ENCODE measurements at regions not wholly inside any gene's neighbourhood (a gene's known extent, or its start where the extent isn't known, plus 50 kb on each side); places are given as distances from the start of the nearest gene placed in this dataset.
A peak's percentile ranks its signal among the peaks of the same experiment; 100 is the strongest.

GRCh38 chr6:14739827-14740226 is 506.0 kb upstream of the JARID2 start:
- H3K27ac ChIP-seq = no peak overlapping the region
- H3K9me3 ChIP-seq (ENCODE audit: low read depth) = no peaks in the 10 kb centered on the region
- H3K9me2 ChIP-seq (replicated peaks; ENCODE audit: insufficient read depth) = no peaks in the 10 kb centered on the region
- no peak for DNase-seq (ENCODE audit: low spot score)
- H3K27me3 ChIP-seq = no peaks in the 10 kb centered on the region
- WGBS (ENCODE audit: low lambda C conversion rate, missing lambda C conversion rate) = 95% methylated on average over 6 of the region's 7 CpGs
- no peaks in the 10 kb centered on the region for H3K79me2 ChIP-seq
- H2AFZ ChIP-seq = no peak overlapping the region
- no peak overlapping the region for H3K4me2 ChIP-seq
- H4K20me1 ChIP-seq (ENCODE audit: insufficient read depth, poor library complexity, severe bottlenecking) = no peaks in the 10 kb centered on the region
- peaks cover 7% of the 10 kb centered on the region for H3K4me1 ChIP-seq (ENCODE audit: insufficient read depth)
- TF ChIP-seq CTCF (IDR thresholded peaks at IDR 0.05; ENCODE audit: poor library complexity) = no peak
- TF ChIP-seq EZH2 (IDR thresholded peaks at IDR 0.05; ENCODE audit: borderline replicate concordance) = no peak
- TF ChIP-seq EZH2phosphoT487 (IDR thresholded peaks at IDR 0.05; ENCODE audit: low read depth, severe bottlenecking, unreplicated experiment) = no peak
- H3K36me3 ChIP-seq (replicated peaks; ENCODE audit: insufficient read depth, low read depth) = no peaks in the 10 kb centered on the region
- no peak overlapping the region for H3K4me3 ChIP-seq

GRCh38 chr6:14742171-14742570 is 503.7 kb upstream of the JARID2 start:
- peaks cover 7% of the 10 kb centered on the region for H3K4me1 ChIP-seq (ENCODE audit: insufficient read depth)
- no peaks in the 10 kb centered on the region for H3K36me3 ChIP-seq (replicated peaks; ENCODE audit: insufficient read depth, low read depth)
- WGBS (ENCODE audit: low lambda C conversion rate, missing lambda C conversion rate) = 97% methylated on average over 2 of the region's 2 CpGs
- H3K79me2 ChIP-seq = no peaks in the 10 kb centered on the region
- no peak overlapping the region for H3K4me2 ChIP-seq
- no peak overlapping the region for H2AFZ ChIP-seq
- H3K9me2 ChIP-seq (replicated peaks; ENCODE audit: insufficient read depth) = no peaks in the 10 kb centered on the region
- H4K20me1 ChIP-seq (ENCODE audit: insufficient read depth, poor library complexity, severe bottlenecking) = no peaks in the 10 kb centered on the region
- H3K9me3 ChIP-seq (ENCODE audit: low read depth) = no peaks in the 10 kb centered on the region
- no peak overlapping the region for H3K4me3 ChIP-seq
- no peak for DNase-seq (ENCODE audit: low spot score)
- TF ChIP-seq EZH2 (IDR thresholded peaks at IDR 0.05; ENCODE audit: borderline replicate concordance) = no peak
- no peak for TF ChIP-seq CTCF (IDR thresholded peaks at IDR 0.05; ENCODE audit: poor library complexity)
- no peak for TF ChIP-seq EZH2phosphoT487 (IDR thresholded peaks at IDR 0.05; ENCODE audit: low read depth, severe bottlenecking, unreplicated experiment)
- no peaks in the 10 kb centered on the region for H3K27me3 ChIP-seq
- no peak overlapping the region for H3K27ac ChIP-seq

GRCh38 chr6:14742680-14743079 is 503.2 kb upstream of the JARID2 start:
- Histone ChIP-seq H3K27me3 (no peaks in the 10 kb centered on the region), H3K9me2 (replicated peaks; ENCODE audit: insufficient read depth) (no peaks in the 10 kb centered on the region), H3K4me2 (no peak overlapping the region), H4K20me1 (ENCODE audit: insufficient read depth, poor library complexity, severe bottlenecking) (no peaks in the 10 kb centered on the region), H3K79me2 (no peaks in the 10 kb centered on the region), H3K9me3 (ENCODE audit: low read depth) (no peaks in the 10 kb centered on the region), H2AFZ (no peak overlapping the region), H3K4me1 (ENCODE audit: insufficient read depth) (peaks cover 7% of the 10 kb centered on the region), H3K4me3 (no peak overlapping the region), H3K36me3 (replicated peaks; ENCODE audit: insufficient read depth, low read depth) (no peaks in the 10 kb centered on the region), H3K27ac (peak overlapping the region; percentile 86)
- TF ChIP-seq EZH2phosphoT487 (IDR thresholded peaks at IDR 0.05; ENCODE audit: low read depth, severe bottlenecking, unreplicated experiment) (no peak), EZH2 (IDR thresholded peaks at IDR 0.05; ENCODE audit: borderline replicate concordance) (no peak), CTCF (IDR thresholded peaks at IDR 0.05; ENCODE audit: poor library complexity) (no peak)
- DNase-seq (ENCODE audit: low spot score) = no peak
- WGBS (ENCODE audit: low lambda C conversion rate, missing lambda C conversion rate) = 97% methylated on average over 5 of the region's 5 CpGs

GRCh38 chr6:14743144-14743473 is 502.8 kb upstream of the JARID2 start:
- Histone ChIP-seq H3K27me3 (no peaks in the 10 kb centered on the region), H3K4me2 (no peak overlapping the region)

More at GRCh38 chr6:14743144-14743473, 502.8 kb upstream of the JARID2 start:
- Histone ChIP-seq H3K36me3 (replicated peaks; ENCODE audit: insufficient read depth, low read depth) (no peaks in the 10 kb centered on the region), H3K27ac (peak overlapping the region; percentile 86), H3K9me2 (replicated peaks; ENCODE audit: insufficient read depth) (no peaks in the 10 kb centered on the region), H3K9me3 (ENCODE audit: low read depth) (no peaks in the 10 kb centered on the region), H4K20me1 (ENCODE audit: insufficient read depth, poor library complexity, severe bottlenecking) (no peaks in the 10 kb centered on the region), H3K4me1 (ENCODE audit: insufficient read depth) (peaks cover 7% of the 10 kb centered on the region), H3K4me3 (no peak overlapping the region), H3K79me2 (no peaks in the 10 kb centered on the region), H2AFZ (no peak overlapping the region)
- TF ChIP-seq CTCF (IDR thresholded peaks at IDR 0.05; ENCODE audit: poor library complexity) = no peak
- DNase-seq (ENCODE audit: low spot score) = no peak
- 93% methylated on average over 2 of the region's 2 CpGs for WGBS (ENCODE audit: low lambda C conversion rate, missing lambda C conversion rate)
